GM12873 (cell line): ENCODE measurements at regions not wholly inside any gene's neighbourhood (a gene's known extent, or its start where the extent isn't known, plus 50 kb on each side); places are given as distances from the start of the nearest gene placed in this dataset.

Experiments
- TF ChIP-seq, protein P1 (sequence below): IDR thresholded peaks from 2 replicates; pipeline ENCODE4 v1.5.1; 2012; ENCODE audit warnings: low read depth, mild to moderate bottlenecking, moderate library complexity, low read length, control low read depth; ENCODE audit not compliant: insufficient read depth; ENCODE audit errors: missing control alignments

DNA sequence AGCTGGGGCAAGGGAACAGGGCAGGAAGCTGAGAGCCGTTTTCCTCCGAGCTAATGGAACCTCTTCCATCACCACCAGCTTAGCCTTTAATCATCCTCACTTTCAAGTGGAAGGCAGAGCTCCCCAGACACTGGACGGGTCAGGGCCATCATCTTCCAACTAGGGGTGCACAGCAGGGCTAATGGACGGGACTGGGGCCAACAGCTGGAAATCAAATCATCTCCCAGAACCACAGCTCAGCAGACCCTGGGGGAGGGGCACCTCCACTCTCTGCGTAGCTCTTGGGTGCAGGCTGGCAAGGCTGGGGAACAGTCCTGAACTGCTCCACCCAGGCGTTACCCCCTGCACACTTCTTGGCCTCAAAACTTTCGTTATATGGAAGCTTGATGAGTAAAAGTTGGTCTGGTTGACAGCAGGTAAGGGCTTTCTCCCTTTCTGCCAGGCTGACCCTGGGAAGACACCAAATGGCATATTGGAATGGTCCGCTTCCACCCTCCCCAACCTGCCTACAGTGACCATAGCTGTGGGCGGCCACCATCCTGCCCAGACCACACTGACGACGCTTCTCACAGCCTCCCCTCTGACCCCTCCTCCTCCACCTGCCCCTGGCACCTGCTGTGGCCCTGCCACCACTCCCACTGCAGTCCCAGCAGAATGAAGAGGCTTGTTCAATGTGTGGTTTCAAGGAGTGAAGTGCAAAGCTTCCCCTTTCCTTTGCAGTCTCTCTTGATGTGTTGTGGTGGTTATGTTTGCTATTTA, 51.7 kb upstream of the RET start:
- TF ChIP-seq, protein P1, sequence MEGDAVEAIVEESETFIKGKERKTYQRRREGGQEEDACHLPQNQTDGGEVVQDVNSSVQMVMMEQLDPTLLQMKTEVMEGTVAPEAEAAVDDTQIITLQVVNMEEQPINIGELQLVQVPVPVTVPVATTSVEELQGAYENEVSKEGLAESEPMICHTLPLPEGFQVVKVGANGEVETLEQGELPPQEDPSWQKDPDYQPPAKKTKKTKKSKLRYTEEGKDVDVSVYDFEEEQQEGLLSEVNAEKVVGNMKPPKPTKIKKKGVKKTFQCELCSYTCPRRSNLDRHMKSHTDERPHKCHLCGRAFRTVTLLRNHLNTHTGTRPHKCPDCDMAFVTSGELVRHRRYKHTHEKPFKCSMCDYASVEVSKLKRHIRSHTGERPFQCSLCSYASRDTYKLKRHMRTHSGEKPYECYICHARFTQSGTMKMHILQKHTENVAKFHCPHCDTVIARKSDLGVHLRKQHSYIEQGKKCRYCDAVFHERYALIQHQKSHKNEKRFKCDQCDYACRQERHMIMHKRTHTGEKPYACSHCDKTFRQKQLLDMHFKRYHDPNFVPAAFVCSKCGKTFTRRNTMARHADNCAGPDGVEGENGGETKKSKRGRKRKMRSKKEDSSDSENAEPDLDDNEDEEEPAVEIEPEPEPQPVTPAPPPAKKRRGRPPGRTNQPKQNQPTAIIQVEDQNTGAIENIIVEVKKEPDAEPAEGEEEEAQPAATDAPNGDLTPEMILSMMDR: no peak

DNA sequence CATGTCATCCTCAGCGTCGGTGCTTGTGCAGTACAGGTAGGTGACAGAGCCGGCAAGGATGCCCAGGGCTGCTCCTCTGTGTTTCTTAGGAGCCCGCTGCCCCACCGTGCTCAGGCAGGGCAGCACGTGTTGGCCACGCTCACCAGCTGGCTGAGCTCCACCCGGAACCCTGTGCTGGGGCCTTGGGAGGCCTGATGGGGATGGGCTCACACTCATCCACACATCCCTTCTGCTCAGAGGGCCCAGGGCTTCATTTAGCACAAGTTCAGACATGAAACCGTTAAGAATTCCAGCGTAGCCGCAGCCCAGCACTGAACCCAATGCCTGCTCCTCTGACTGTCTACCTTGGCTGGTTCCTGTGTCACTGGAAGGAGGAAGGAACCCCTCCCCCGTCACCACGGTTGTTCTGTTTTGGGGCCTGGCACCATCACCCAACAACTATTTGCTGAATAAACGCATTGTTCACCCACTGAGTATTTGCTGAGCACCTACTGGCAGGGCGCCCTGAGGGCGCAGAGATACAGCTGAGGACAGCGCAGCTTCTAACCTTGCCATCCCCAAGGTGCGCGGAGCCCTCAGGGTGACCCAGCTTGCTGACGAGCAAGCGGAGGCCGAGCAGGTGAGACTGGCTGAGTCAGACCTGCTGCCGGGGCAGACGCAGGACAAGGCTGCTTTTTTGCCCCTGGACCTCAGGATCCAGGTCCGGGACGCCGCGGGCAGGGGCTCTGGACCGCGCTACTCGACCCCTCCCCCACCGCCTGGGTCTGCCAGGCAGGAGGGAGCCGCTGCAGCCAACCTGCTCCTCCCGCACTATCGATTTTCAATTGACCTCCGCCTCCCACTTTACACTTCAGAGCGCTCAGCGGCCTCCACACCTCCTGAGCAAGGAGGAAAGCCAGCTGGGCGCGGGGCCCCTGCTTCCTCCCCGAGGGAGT, 50.6 kb upstream of the RET start:
- TF ChIP-seq, protein P1: no peak
